ENCODE measurements at regions not wholly inside any gene's neighbourhood (a gene's known extent, or its start where the extent isn't known, plus 50 kb on each side); places are given as distances from the start of the nearest gene placed in this dataset.

DNA sequence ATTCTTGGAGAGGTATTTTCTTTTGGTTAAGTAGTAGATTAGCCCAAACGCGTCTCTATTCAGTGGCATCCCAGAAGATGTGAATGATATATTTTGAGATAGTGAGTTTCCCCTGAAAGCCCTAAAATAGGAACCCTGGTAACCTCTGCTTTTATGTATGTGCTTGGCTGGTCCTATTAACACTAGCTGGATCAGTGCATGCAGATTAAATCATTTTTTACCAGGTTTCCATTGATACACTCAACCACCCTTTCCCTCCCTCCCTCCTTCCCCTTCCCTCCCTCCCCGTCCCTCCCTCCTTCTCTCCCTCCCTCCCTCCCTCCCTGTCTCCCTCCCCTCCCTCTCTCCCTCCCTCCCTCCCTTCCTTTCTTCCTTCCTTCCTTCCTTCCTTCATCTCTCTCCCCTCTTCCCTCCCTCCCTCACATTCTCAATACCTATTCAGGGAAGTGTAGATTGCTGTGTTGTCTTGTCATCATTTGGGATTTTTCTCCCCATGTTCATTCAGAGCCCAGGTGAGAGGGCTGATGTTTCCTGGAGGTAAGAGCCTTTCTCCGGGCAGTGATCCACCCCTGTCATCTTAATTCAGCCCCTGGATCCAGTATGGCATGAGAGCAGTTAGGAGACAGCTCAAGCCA lies 406.8 kb downstream of the PRDM2 start:
- Histone ChIP-seq H3K27me3 (ENCODE audit: control insufficient read depth, insufficient read depth, low read length) (no peaks in the 10 kb centered on the region), H3K4me3 (ENCODE audit: low read length) (no peak overlapping the region), H3K4me1 (ENCODE audit: control insufficient read depth, insufficient read depth, low read length) (no peaks in the 10 kb centered on the region), H3K9ac (ENCODE audit: low read depth, low read length) (no peak overlapping the region), H3K4me2 (ENCODE audit: low read length) (no peak overlapping the region), H3K36me3 (ENCODE audit: insufficient read depth, low read length) (no peaks in the 10 kb centered on the region), H3K9me3 (replicated peaks; ENCODE audit: low read length) (no peaks in the 10 kb centered on the region)

DNA sequence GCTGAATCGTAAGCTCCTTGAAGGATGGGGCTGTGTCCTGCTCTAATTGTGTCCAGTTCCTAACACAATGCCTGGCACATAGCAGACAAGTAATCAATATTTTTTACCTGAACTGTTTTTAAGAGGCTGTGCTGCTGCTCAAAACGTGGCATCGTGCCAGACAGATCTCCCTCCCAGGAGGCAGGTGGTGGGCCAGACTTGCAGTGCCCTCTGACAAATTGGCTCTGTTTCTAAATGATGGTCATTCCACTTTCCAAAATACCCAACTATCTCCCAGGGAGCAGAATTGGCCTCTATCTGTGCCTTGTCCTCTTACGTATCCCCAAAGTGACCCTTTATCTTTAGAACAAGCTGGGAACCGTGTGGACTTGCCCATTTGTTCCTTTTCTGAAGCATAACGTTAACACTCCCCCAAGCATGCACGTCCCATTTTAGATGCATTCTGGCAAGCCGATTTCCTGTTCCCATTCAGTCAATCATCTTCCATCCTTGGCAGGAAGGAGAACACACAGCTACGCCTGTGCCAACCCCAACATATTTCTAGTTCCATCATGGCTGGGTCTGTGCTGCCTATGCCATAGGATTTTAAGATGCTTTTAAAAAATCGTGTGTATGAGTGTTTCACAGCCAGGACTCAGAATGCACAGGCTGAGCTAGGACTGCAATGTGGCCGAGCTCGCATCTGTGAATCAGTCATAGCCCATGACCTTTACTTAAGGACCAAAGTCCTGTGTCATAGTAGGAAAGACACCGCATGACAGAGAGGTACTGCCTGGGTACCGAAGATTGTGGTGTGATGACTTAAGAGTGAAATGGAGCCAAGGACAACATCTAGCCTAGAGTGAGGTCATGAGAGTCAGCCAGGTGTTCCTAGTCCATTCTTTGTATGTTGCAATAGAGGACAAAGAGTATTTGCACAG lies 408.6 kb downstream of the PRDM2 start:
- Histone ChIP-seq H3K4me3 (ENCODE audit: low read length) (no peak overlapping the region), H3K27me3 (ENCODE audit: control insufficient read depth, insufficient read depth, low read length) (no peaks in the 10 kb centered on the region), H3K4me1 (ENCODE audit: control insufficient read depth, insufficient read depth, low read length) (no peaks in the 10 kb centered on the region)

DNA sequence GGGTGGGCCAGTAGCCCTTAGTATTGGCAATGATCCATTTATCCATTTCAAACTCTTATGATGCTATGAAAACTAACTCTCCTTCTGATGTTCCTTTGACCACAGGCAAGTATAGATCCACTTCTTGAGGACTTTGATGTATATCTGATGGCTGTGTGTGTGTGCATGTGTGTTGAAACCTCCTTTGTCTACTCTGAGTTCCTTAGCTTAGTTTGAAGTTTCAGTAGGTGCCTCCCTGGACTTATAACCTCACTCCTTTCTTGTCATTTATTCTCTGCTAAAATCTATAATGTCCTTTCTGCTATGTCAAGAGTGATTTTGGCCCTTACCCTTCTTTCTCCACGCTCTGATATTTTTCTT lies 409.3 kb downstream of the PRDM2 start:
- Histone ChIP-seq H3K27me3 (ENCODE audit: control insufficient read depth, insufficient read depth, low read length) (no peaks in the 10 kb centered on the region), H3K9ac (ENCODE audit: low read depth, low read length) (no peak overlapping the region), H3K4me1 (ENCODE audit: control insufficient read depth, insufficient read depth, low read length) (no peaks in the 10 kb centered on the region), H3K9me3 (replicated peaks; ENCODE audit: low read length) (no peaks in the 10 kb centered on the region), H3K4me3 (ENCODE audit: low read length) (no peak overlapping the region), H3K4me2 (ENCODE audit: low read length) (no peak overlapping the region), H3K36me3 (ENCODE audit: insufficient read depth, low read length) (no peaks in the 10 kb centered on the region)

More for the DNA sequence above, 408.6 kb downstream of the PRDM2 start:
- no peak overlapping the region for H3K9ac ChIP-seq (ENCODE audit: low read depth, low read length)
- no peak overlapping the region for H3K4me2 ChIP-seq (ENCODE audit: low read length)
- no peaks in the 10 kb centered on the region for H3K36me3 ChIP-seq (ENCODE audit: insufficient read depth, low read length)
- no peaks in the 10 kb centered on the region for H3K9me3 ChIP-seq (replicated peaks; ENCODE audit: low read length)

DNA sequence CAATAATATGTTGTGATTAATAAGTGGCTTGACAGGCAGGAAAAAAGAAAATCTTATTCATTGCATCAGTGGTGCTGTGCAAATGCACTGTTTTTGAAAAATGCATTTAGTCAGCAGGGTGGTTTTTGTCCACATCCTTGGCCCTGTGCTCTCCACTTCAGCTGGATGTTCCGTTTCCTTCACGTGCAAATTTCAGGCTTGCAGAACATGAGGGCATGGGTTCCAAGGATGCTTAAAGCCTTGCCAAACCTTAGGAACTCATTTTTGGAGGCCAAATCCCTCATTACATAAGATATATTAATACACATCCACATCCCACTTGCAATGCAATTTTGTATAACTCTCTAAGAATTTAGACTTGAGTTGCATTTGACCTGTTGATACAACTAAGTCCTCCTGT lies 410.1 kb downstream of the PRDM2 start:
- Histone ChIP-seq H3K4me3 (ENCODE audit: low read length) (no peak overlapping the region), H3K9me3 (replicated peaks; ENCODE audit: low read length) (no peaks in the 10 kb centered on the region), H3K4me2 (ENCODE audit: low read length) (no peak overlapping the region), H3K9ac (ENCODE audit: low read depth, low read length) (no peak overlapping the region), H3K27me3 (ENCODE audit: control insufficient read depth, insufficient read depth, low read length) (no peaks in the 10 kb centered on the region), H3K4me1 (ENCODE audit: control insufficient read depth, insufficient read depth, low read length) (no peaks in the 10 kb centered on the region), H3K36me3 (ENCODE audit: insufficient read depth, low read length) (no peaks in the 10 kb centered on the region)

DNA sequence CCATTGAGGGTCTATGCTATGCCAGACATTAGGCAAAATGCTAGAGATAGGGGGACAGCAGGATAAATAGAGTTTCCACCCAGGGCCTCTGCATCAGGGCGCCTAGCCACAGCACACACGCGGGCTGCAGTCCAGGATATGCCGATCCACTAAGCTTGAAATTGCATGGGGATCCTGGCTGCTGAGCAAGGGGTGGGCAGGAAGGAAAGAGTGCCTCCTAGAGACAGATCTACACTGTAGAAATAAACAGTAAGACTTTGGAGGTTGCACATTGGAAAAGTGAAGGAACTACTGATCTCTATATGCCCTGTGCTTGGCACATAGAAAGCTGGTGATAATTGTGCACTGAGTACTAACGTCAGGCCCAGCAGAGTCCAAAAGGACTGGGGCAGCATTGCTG lies 411.1 kb downstream of the PRDM2 start:
- Histone ChIP-seq H3K4me1 (ENCODE audit: control insufficient read depth, insufficient read depth, low read length) (no peaks in the 10 kb centered on the region), H3K9ac (ENCODE audit: low read depth, low read length) (no peak overlapping the region), H3K4me2 (ENCODE audit: low read length) (no peak overlapping the region), H3K9me3 (replicated peaks; ENCODE audit: low read length) (no peaks in the 10 kb centered on the region), H3K4me3 (ENCODE audit: low read length) (no peak overlapping the region), H3K36me3 (ENCODE audit: insufficient read depth, low read length) (no peaks in the 10 kb centered on the region), H3K27me3 (ENCODE audit: control insufficient read depth, insufficient read depth, low read length) (no peaks in the 10 kb centered on the region)

DNA sequence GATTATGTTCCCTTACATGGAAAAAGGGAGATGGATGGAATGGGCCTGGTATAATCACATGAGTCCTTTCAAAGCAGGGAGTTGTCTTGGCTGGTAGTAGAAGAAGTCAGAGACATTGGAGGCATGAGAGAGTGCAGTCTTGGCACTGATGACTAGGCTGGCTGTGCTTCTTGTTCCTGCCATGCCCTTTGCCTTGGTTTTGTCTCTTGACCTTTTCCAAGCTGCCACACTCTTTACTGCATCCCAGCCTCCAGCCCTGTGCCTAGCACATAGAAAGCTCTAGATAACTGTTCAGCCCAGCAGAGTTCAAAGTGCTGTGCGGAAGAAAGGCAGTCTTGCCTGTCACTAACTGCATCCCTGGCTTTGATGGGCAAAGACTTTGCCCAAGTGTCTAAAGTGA lies 412.6 kb downstream of the PRDM2 start:
- no peak overlapping the region for H3K4me3 ChIP-seq (ENCODE audit: low read length)
- H3K27me3 ChIP-seq (ENCODE audit: control insufficient read depth, insufficient read depth, low read length) = no peaks in the 10 kb centered on the region
- H3K36me3 ChIP-seq (ENCODE audit: insufficient read depth, low read length) = no peaks in the 10 kb centered on the region
- H3K9me3 ChIP-seq (replicated peaks; ENCODE audit: low read length) = no peaks in the 10 kb centered on the region
- no peak overlapping the region for H3K4me2 ChIP-seq (ENCODE audit: low read length)
- no peak overlapping the region for H3K9ac ChIP-seq (ENCODE audit: low read depth, low read length)
- no peaks in the 10 kb centered on the region for H3K4me1 ChIP-seq (ENCODE audit: control insufficient read depth, insufficient read depth, low read length)

DNA sequence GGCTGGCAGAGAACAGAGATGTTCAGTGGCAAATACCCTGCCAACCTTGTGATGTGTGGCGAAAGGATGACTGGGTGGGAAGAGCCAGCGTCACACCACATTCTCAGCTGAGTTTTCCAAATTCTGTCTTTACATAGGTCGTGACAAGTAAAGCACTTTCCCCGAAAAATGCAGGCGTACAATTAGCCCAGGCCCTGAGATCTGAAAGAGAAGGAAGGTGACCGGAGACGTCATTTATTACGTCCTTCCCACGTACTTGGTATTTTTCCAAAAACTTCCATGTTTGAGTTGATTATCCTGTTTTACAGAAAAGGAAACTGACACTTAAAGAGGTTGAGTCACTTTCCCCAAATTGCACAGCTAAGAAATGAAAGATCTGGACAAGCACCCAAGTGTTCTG lies 413.3 kb downstream of the PRDM2 start:
- Histone ChIP-seq H3K4me2 (ENCODE audit: low read length) (no peak overlapping the region), H3K27me3 (ENCODE audit: control insufficient read depth, insufficient read depth, low read length) (no peaks in the 10 kb centered on the region), H3K4me3 (ENCODE audit: low read length) (no peak overlapping the region), H3K4me1 (ENCODE audit: control insufficient read depth, insufficient read depth, low read length) (no peaks in the 10 kb centered on the region), H3K9ac (ENCODE audit: low read depth, low read length) (no peak overlapping the region), H3K36me3 (ENCODE audit: insufficient read depth, low read length) (no peaks in the 10 kb centered on the region), H3K9me3 (replicated peaks; ENCODE audit: low read length) (no peaks in the 10 kb centered on the region)

DNA sequence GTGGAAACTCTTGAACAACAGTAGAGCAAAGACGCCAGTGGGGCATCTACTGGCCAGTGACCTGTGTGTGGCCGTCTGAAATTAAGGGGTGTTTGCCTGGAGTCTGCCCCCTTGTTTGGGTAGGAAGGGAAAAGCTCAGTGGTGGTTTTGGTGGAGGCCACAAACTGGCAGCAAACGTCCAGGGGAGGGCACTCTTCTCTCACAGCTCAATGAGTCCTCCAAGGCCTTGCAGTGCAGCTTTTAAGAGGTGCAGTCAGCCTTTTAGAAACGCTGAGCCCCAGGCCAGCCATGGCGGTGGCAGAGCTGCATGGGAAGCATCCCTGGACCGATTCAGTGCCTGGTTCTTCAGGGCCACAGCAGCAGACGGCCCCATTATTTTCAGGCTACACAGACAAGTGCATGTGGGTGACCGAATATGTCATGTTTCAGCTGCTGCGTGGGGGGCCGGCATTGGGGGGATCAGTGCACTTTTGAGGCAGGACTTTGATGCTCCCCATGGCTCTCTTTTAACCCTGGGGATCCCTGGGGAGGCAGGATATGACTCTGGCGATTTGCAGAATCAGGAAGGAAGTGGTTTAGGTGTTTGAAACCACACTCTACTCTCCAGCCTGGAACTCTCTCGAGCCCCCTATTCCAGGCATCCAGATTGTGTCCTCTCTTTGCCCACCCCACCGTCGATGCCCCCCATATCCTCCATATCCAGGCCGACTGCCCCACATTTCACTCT lies 414.0 kb downstream of the PRDM2 start:
- H3K4me2 ChIP-seq (ENCODE audit: low read length) = no peak overlapping the region
- H3K9ac ChIP-seq (ENCODE audit: low read depth, low read length) = no peak overlapping the region
- H3K36me3 ChIP-seq (ENCODE audit: insufficient read depth, low read length) = no peaks in the 10 kb centered on the region
- no peaks in the 10 kb centered on the region for H3K9me3 ChIP-seq (replicated peaks; ENCODE audit: low read length)
- no peaks in the 10 kb centered on the region for H3K4me1 ChIP-seq (ENCODE audit: control insufficient read depth, insufficient read depth, low read length)
- H3K4me3 ChIP-seq (ENCODE audit: low read length) = no peak overlapping the region
- no peaks in the 10 kb centered on the region for H3K27me3 ChIP-seq (ENCODE audit: control insufficient read depth, insufficient read depth, low read length)

DNA sequence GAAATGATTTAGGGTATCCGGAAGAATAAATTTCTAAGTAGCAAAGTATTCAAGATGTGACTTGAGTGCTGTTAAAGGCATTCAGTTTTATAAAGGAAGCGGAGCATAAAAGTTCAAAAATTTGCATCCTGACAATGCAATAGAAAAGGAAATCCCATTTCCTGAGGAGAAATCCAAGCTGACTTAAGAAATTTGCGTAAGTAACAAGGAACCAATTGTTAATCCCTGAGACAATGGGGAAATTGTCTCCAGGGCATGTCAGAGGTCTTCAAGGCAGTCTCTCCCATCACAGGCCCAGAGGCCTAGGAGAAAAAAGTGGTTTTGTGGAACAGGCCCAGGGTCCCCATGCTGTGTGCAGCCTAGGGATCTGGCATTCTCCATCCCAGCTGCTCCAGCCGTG lies 416.0 kb downstream of the PRDM2 start:
- Histone ChIP-seq H3K4me3 (ENCODE audit: low read length) (no peak overlapping the region), H3K4me2 (ENCODE audit: low read length) (no peak overlapping the region), H3K9me3 (replicated peaks; ENCODE audit: low read length) (no peaks in the 10 kb centered on the region), H3K9ac (ENCODE audit: low read depth, low read length) (no peak overlapping the region), H3K27me3 (ENCODE audit: control insufficient read depth, insufficient read depth, low read length) (no peaks in the 10 kb centered on the region), H3K36me3 (ENCODE audit: insufficient read depth, low read length) (no peaks in the 10 kb centered on the region), H3K4me1 (ENCODE audit: control insufficient read depth, insufficient read depth, low read length) (no peaks in the 10 kb centered on the region)

DNA sequence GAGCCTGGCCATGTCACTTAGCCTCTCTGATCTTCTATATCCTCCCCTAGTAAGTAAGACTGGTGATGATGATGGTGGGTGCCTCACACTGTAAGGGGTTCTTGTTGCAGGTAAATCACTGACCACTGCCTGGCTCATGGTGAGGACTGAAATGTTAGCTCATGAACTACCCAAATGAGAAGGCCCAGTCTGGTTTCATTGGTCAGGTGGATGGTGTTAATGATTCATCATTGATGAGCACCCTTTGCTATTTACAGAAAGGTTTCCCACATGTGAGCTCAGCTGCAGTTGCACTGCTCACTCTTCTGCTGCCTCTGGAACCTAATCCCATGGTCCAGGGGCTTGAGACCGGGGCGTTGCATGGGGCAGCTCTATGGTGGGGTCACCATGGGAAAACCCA lies 417.7 kb downstream of the PRDM2 start:
- no peak overlapping the region for H3K4me3 ChIP-seq (ENCODE audit: low read length)
- H3K9ac ChIP-seq (ENCODE audit: low read depth, low read length) = no peak overlapping the region
- no peaks in the 10 kb centered on the region for H3K9me3 ChIP-seq (replicated peaks; ENCODE audit: low read length)
- H3K4me2 ChIP-seq (ENCODE audit: low read length) = no peak overlapping the region
- H3K36me3 ChIP-seq (ENCODE audit: insufficient read depth, low read length) = no peaks in the 10 kb centered on the region
- H3K4me1 ChIP-seq (ENCODE audit: control insufficient read depth, insufficient read depth, low read length) = no peaks in the 10 kb centered on the region
- no peaks in the 10 kb centered on the region for H3K27me3 ChIP-seq (ENCODE audit: control insufficient read depth, insufficient read depth, low read length)

DNA sequence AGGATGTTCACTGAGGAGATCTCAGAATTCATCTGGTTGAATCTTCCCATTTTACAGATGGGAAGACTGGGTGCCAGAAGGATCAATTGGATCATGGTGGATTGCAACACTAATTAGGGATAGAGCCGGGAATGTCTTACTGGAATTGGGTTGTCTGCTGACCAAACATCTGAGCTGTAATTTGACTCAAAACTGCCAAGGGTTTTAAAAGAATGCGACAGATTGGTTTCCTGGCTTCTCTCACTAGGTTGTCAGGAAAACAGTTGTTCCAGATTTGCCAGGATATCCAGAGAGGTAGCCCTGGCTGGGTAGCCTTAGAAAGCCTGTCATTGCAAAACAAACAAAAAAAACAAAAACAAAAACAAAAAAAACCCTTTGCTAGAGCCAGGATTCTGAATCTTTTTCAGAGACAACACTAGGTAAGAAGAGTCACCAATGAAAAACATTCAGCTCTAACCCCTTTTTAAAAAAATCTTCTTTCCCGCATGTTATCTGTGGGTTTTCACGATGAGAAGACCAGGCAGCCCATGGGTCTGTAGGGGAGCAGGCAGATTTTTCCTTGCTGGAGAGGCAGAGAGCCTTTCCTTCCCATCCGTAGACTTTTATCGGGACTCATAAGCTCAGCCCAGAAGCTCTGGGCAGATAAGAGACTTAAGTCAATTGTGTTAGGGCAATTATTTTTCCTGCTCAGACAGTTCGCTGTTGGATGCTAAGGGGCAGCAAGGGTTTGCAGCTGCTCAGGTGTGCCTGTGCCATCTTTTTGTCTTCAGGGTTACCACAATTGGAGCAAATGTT lies 418.9 kb downstream of the PRDM2 start:
- H3K36me3 ChIP-seq (ENCODE audit: insufficient read depth, low read length) = no peaks in the 10 kb centered on the region
- H3K9ac ChIP-seq (ENCODE audit: low read depth, low read length) = no peak overlapping the region
- no peak overlapping the region for H3K4me2 ChIP-seq (ENCODE audit: low read length)
- no peaks in the 10 kb centered on the region for H3K4me1 ChIP-seq (ENCODE audit: control insufficient read depth, insufficient read depth, low read length)
- H3K4me3 ChIP-seq (ENCODE audit: low read length) = no peak overlapping the region
- H3K9me3 ChIP-seq (replicated peaks; ENCODE audit: low read length) = no peaks in the 10 kb centered on the region
- no peaks in the 10 kb centered on the region for H3K27me3 ChIP-seq (ENCODE audit: control insufficient read depth, insufficient read depth, low read length)

Measured in skeletal muscle satellite cell (primary cell).